Transverse colon (tissue), 4 donors: ENCODE measurements at regions not wholly inside any gene's neighbourhood (a gene's known extent, or its start where the extent isn't known, plus 50 kb on each side); places are given as distances from the start of the nearest gene placed in this dataset.

Source experiments
- DNase-seq: peaks from one replicate; pipeline ENCODE4 v3.0.0-alpha.2; 2019
- H3K27ac ChIP-seq, 4 donors: fragments of 200-600 bp; sonication (generic); 2 replicates each; pipeline ENCODE4 v1.5.1; 2016 to 2018; ENCODE audit warnings: inconsistent platforms in 4 of 4
- H3K27me3 ChIP-seq: fragments of 200-600 bp; sonication (generic); 2 replicates; pipeline ENCODE4 v1.5.1; 2017; ENCODE audit warnings: inconsistent platforms
- H3K36me3 ChIP-seq, 4 donors: fragments of 200-600 bp; sonication (generic); 2 replicates each; pipeline ENCODE4 v1.5.1; 2017 to 2019; ENCODE audit warnings: inconsistent platforms in 4 of 4
- H3K4me1 ChIP-seq, 4 donors: fragments of 200-600 bp; sonication (generic); 2 replicates each; pipeline ENCODE4 v1.5.1; 2017 to 2020; ENCODE audit warnings: inconsistent platforms in 4 of 4
- H3K4me3 ChIP-seq, 4 donors: fragments of 200-600 bp; sonication (generic); 1 replicate in 1 of 4; 2 replicates in 3 of 4; pipeline versions ENCODE4 v1.5.1 to v1.6.1; 2017 to 2019; ENCODE audit warnings: inconsistent platforms in 4 of 4
- H3K9me3 ChIP-seq, 2 donors: fragments of 200-600 bp; sonication (generic); 2 replicates each; pipeline ENCODE4 v1.5.1; 2017 to 2019; ENCODE audit warnings: inconsistent platforms in 2 of 2
- CTCF ChIP-seq, 5 experiments: fragments of 200-600 bp in 3 of 5; fragments of 450-650 bp in 2 of 5; sonication (generic) in 3 of 5; IDR thresholded peaks; 1 replicate in 2 of 5; 2 replicates in 3 of 5; pipeline ENCODE4 v1.5.1; 2016 to 2017; ENCODE audit warnings: antibody characterized with exemption in 5 of 5, inconsistent platforms in 3 of 5, mild to moderate bottlenecking in 2 of 5, moderate library complexity in 1 of 5
- EP300 ChIP-seq: sonication (generic); formaldehyde crosslinking; IDR thresholded peaks from one replicate; pipeline ENCODE4 v1.6.1; 2017; ENCODE audit warnings: antibody characterized with exemption, low read depth
- POLR2A ChIP-seq: fragments of 450-650 bp; IDR thresholded peaks from one replicate; pipeline ENCODE4 v1.6.1; 2016; ENCODE audit warnings: antibody characterized with exemption, mild to moderate bottlenecking, moderate library complexity
- POLR2AphosphoS5 ChIP-seq, 3 donors: sonication (generic); formaldehyde crosslinking; IDR thresholded peaks; one replicate each; pipeline ENCODE4 v1.6.1; 2016; ENCODE audit warnings: antibody characterized with exemption in 3 of 3
- WGBS, 2 donors: methylation state at CpG; one replicate each; pipeline ENCODE4 v1.1.5; 2018; ENCODE audit warnings: low coverage in 1 of 2; 5-methylcytosine and 5-hydroxymethylcytosine counted together
- in situ Hi-C, 4 donors: fragments of 200-750 bp; cut with MboI; loops; one replicate each; pipeline versions ENCODE4 v1.15.0 to v1.15.1; 2017; ENCODE audit warnings: low sequenced_read_pairs in 3 of 4, low pct_ligation_motif_present in 1 of 4, low pct_unique_long_range_greater_than_20kb in 1 of 4
- intact Hi-C: fragments of 100-400 bp; cut with DNase I; formaldehyde crosslinking; loops from one replicate; pipeline ENCODE4 v1.15.1; 2023; ENCODE audit warnings: low total_unique reads

- in situ Hi-C loops = no loop called here
- no peaks in the 10 kb centered on the region for H3K9me3 ChIP-seq
- DNase-seq = no peak
- no peaks in the 10 kb centered on the region for H3K27me3 ChIP-seq
- no peak overlapping the region for H3K4me3 ChIP-seq
- intact Hi-C loops = no loop called here
- no peaks in the 10 kb centered on the region for H3K4me1 ChIP-seq
- 86 to 93% methylated on average over 1 of the region's 1 CpG for WGBS, 2 donors
- TF ChIP-seq EP300 (no peak), POLR2A (no peak), POLR2AphosphoS5 (IDR thresholded peaks at IDR 0.05) (no peak), CTCF (IDR thresholded peaks at IDR 0.05) (no peak)
- no peaks in the 10 kb centered on the region for H3K36me3 ChIP-seq
- no peak overlapping the region for H3K27ac ChIP-seq
Observed at GRCh38 chr5:107319901-107320300, 350.8 kb downstream of the EFNA5 start.

GRCh38 chr5:107314330-107314729, 356.4 kb downstream of the EFNA5 start:
- TF ChIP-seq POLR2AphosphoS5 (IDR thresholded peaks at IDR 0.05) = no peak
- no peak for TF ChIP-seq CTCF (IDR thresholded peaks at IDR 0.05)
- no peak for TF ChIP-seq EP300
- no peak for TF ChIP-seq POLR2A
- Histone ChIP-seq H3K27ac (no peak overlapping the region), H3K4me3 (no peak overlapping the region), H3K36me3 (no peaks in the 10 kb centered on the region), H3K9me3 (no peaks in the 10 kb centered on the region), H3K4me1 (no peaks in the 10 kb centered on the region), H3K27me3 (no peaks in the 10 kb centered on the region)
- 60 to 74% methylated on average over 1 to 3 of the region's 3 CpGs for WGBS, 2 donors
- in situ Hi-C loops (no loop called here), intact Hi-C loops (no loop called here)
- no peak for DNase-seq

- no peaks in the 10 kb centered on the region for H3K27me3 ChIP-seq
- H3K4me3 ChIP-seq = no peak overlapping the region
- no peaks in the 10 kb centered on the region for H3K4me1 ChIP-seq
- TF ChIP-seq POLR2AphosphoS5 (IDR thresholded peaks at IDR 0.05) (no peak), CTCF (IDR thresholded peaks at IDR 0.05) (no peak), POLR2A (no peak), EP300 (no peak)
- H3K9me3 ChIP-seq = no peaks in the 10 kb centered on the region
- no peak overlapping the region for H3K27ac ChIP-seq
- WGBS, 2 donors = 75% methylated on average over 3 of the region's 3 CpGs; no CpG with 5 or more reads in 1 of the 2 donors
- intact Hi-C loops (no loop called here), in situ Hi-C loops (no loop called here)
- DNase-seq = no peak
- no peaks in the 10 kb centered on the region for H3K36me3 ChIP-seq
Observed at GRCh38 chr5:107313921-107314320, 356.8 kb downstream of the EFNA5 start.

GRCh38 chr5:107313098-107313497, 357.6 kb downstream of the EFNA5 start:
- no peak overlapping the region for H3K4me3 ChIP-seq
- 71 to 76% methylated on average over 3 of the region's 3 CpGs for WGBS, 2 donors
- no peak for DNase-seq
- no peaks in the 10 kb centered on the region for H3K9me3 ChIP-seq
- intact Hi-C loops = no loop called here
- TF ChIP-seq EP300 (no peak), CTCF (IDR thresholded peaks at IDR 0.05) (no peak), POLR2A (no peak), POLR2AphosphoS5 (IDR thresholded peaks at IDR 0.05) (no peak)
- no peaks in the 10 kb centered on the region for H3K4me1 ChIP-seq
- in situ Hi-C loops = no loop called here
- no peaks in the 10 kb centered on the region for H3K36me3 ChIP-seq
- no peaks in the 10 kb centered on the region for H3K27me3 ChIP-seq
- H3K27ac ChIP-seq = no peak overlapping the region
